Stomach (tissue), 4 donors: ENCODE measurements at regions not wholly inside any gene's neighbourhood (a gene's known extent, or its start where the extent isn't known, plus 50 kb on each side); places are given as distances from the start of the nearest gene placed in this dataset.

Experiments used
- CTCF ChIP-seq, 7 experiments: fragments of 450-650 bp in 4 of 7; fragments of 200-600 bp in 3 of 7; sonication (generic) in 3 of 7; IDR thresholded peaks; one replicate each; pipeline ENCODE4 v1.5.1; 2016 to 2019; ENCODE audit warnings: antibody characterized with exemption in 7 of 7, control low read depth in 2 of 7, mild to moderate bottlenecking in 1 of 7
- EP300 ChIP-seq: sonication (generic); formaldehyde crosslinking; IDR thresholded peaks from one replicate; pipeline ENCODE4 v1.6.1; 2017; ENCODE audit warnings: antibody characterized with exemption

- no peak for TF ChIP-seq EP300
- TF ChIP-seq CTCF (IDR thresholded peaks at IDR 0.05), result no peak
Observed at GRCh38 chr4:43607400-43607799, 714.9 kb downstream of the GRXCR1 start.
